Subcutaneous abdominal adipose tissue (tissue), 5 donors: ENCODE measurements at regions not wholly inside any gene's neighbourhood (a gene's known extent, or its start where the extent isn't known, plus 50 kb on each side); places are given as distances from the start of the nearest gene placed in this dataset.

ENCODE experiments used
- H3K27ac ChIP-seq: one replicate; pipeline ENCODE4 v1.7.0; 2013; ENCODE audit warnings: low read depth, mild to moderate bottlenecking, inconsistent platforms, low read length, moderate library complexity
- H3K27me3 ChIP-seq, 5 donors: one replicate each; pipeline ENCODE4 v1.7.0; 2013; ENCODE audit warnings: low read length in 5 of 5, inconsistent platforms in 1 of 5; ENCODE audit not compliant: control insufficient read depth in 5 of 5, insufficient read depth in 4 of 5
- H3K36me3 ChIP-seq, 5 donors: one replicate each; pipeline ENCODE4 v1.7.0; 2013; ENCODE audit warnings: low read length in 5 of 5; ENCODE audit not compliant: control insufficient read depth in 5 of 5, insufficient read depth in 5 of 5
- H3K4me1 ChIP-seq, 5 donors: one replicate each; pipeline ENCODE4 v1.7.0; 2013; ENCODE audit warnings: low read length in 5 of 5, mild to moderate bottlenecking in 3 of 5, moderate library complexity in 1 of 5; ENCODE audit not compliant: control insufficient read depth in 5 of 5, insufficient read depth in 5 of 5
- H3K4me3 ChIP-seq, 5 donors: one replicate each; pipeline ENCODE4 v1.7.0; 2013; ENCODE audit warnings: low read length in 5 of 5, low read depth in 1 of 5
- H3K9ac ChIP-seq, 5 donors: one replicate each; pipeline ENCODE4 v1.7.0; 2013; ENCODE audit warnings: low read length in 5 of 5, mild to moderate bottlenecking in 4 of 5, moderate library complexity in 3 of 5
- H3K9me3 ChIP-seq, 5 donors: one replicate each; pipeline ENCODE4 v1.7.0; 2013; ENCODE audit warnings: low read length in 5 of 5; ENCODE audit not compliant: control insufficient read depth in 5 of 5
- donor health status: healthy.
- donor health status: healthy.
- donor health status: healthy.
- donor health status: healthy.
- donor health status: healthy.

GRCh38 chrX:51395480-51395809 lies 62.8 kb downstream of the NUDT10 start:
- Histone ChIP-seq H3K27me3 (peaks cover 2 to 14% (median 9%) of the 10 kb centered on the region in 5 donors), H3K36me3 (no peaks in the 10 kb centered on the region), H3K4me1 (peaks cover 0 to 11% (median 8%) of the 10 kb centered on the region in 5 donors), H3K9ac (no peak overlapping the region), H3K4me3 (peak overlapping the region in 3 of 5 donors; percentile 50 to 58 (median 51)), H3K27ac (no peak overlapping the region), H3K9me3 (peaks cover 0 to 4% (median 0%) of the 10 kb centered on the region in 5 donors)
